ENCODE measurements at regions not wholly inside any gene's neighbourhood (a gene's known extent, or its start where the extent isn't known, plus 50 kb on each side); places are given as distances from the start of the nearest gene placed in this dataset.

- H3K4me1 ChIP-seq (ENCODE audit: control insufficient read depth, insufficient read depth, low read length, poor library complexity, severe bottlenecking), result peaks cover 17% of the 10 kb centered on the region
Measured at GRCh38 chr17:6243186-6243585, 173.0 kb downstream of the WSCD1 start.

DNA sequence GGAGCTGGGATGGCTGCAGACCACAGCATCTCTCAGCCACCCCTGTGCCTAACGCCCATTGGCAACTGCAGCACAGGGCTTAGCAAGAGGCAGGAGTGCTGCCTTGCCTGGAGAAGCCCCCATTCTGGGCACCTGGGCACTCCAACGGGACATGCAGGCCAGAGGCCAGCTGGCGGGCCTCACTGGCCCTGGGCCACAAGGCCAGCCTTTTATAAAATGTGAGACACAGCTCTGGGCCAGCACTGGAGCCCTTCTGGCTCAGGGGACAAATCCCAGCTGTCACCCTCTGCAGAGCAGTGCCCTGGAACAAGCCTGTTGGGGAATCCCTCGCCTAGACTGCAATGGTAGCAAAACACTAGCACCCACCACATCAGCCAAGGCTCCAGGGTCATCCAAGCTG, 171.8 kb downstream of the WSCD1 start:
- no peak overlapping the region for H3K4me3 ChIP-seq (ENCODE audit: extremely low read depth, insufficient read depth, low read length, poor library complexity, severe bottlenecking)
- no peak overlapping the region for H3K27ac ChIP-seq (ENCODE audit: low read depth, low read length, severe bottlenecking)
- peaks cover 17% of the 10 kb centered on the region for H3K4me1 ChIP-seq (ENCODE audit: control insufficient read depth, insufficient read depth, low read length, poor library complexity, severe bottlenecking)
- no peaks in the 10 kb centered on the region for H3K9me3 ChIP-seq (ENCODE audit: control insufficient read depth, low read length)
- no peaks in the 10 kb centered on the region for H3K36me3 ChIP-seq (ENCODE audit: control insufficient read depth, insufficient read depth, low read length)
- WGBS, 2 experiments (ENCODE audit: insufficient coverage in 2 of 2), result 74 to 87% methylated on average over 3 of the region's 4 CpGs

More at GRCh38 chr17:6243186-6243585, 173.0 kb downstream of the WSCD1 start:
- H3K27ac ChIP-seq (ENCODE audit: low read depth, low read length, severe bottlenecking), result no peak overlapping the region
- no peak overlapping the region for H3K4me3 ChIP-seq (ENCODE audit: extremely low read depth, insufficient read depth, low read length, poor library complexity, severe bottlenecking)
- no peaks in the 10 kb centered on the region for H3K9me3 ChIP-seq (ENCODE audit: control insufficient read depth, low read length)
- no peaks in the 10 kb centered on the region for H3K36me3 ChIP-seq (ENCODE audit: control insufficient read depth, insufficient read depth, low read length)

GRCh38 chr17:6241381-6241780, 171.2 kb downstream of the WSCD1 start:
- Histone ChIP-seq H3K9me3 (ENCODE audit: control insufficient read depth, low read length) (no peaks in the 10 kb centered on the region), H3K4me1 (ENCODE audit: control insufficient read depth, insufficient read depth, low read length, poor library complexity, severe bottlenecking) (peaks cover 17% of the 10 kb centered on the region), H3K27ac (ENCODE audit: low read depth, low read length, severe bottlenecking) (no peak overlapping the region), H3K36me3 (ENCODE audit: control insufficient read depth, insufficient read depth, low read length) (no peaks in the 10 kb centered on the region), H3K4me3 (ENCODE audit: extremely low read depth, insufficient read depth, low read length, poor library complexity, severe bottlenecking) (no peak overlapping the region)
- WGBS, 2 experiments (ENCODE audit: insufficient coverage in 2 of 2), result 68 to 87% methylated on average over 3 to 4 of the region's 6 CpGs

DNA sequence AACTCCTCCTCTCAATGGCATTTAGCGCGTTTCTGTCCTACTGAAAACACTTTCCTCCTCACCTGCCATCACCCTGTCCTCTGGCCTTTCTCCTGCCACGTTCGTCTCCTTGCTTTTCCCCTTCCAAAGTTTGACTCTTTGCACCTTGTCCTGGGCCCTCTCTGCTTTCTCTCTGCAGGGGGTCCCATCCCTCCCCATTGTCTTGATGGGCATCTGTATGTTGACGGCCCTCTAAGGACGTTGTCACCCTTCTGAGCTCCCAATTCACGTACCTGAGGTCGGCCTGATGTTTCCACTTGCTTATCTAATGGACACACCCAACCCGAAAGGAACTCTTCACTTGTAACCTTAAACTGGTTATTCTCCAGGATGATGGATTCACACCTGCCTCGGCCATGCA, 170.4 kb downstream of the WSCD1 start:
- Histone ChIP-seq H3K36me3 (ENCODE audit: control insufficient read depth, insufficient read depth, low read length) (no peaks in the 10 kb centered on the region), H3K4me1 (ENCODE audit: control insufficient read depth, insufficient read depth, low read length, poor library complexity, severe bottlenecking) (peaks cover 17% of the 10 kb centered on the region), H3K4me3 (ENCODE audit: extremely low read depth, insufficient read depth, low read length, poor library complexity, severe bottlenecking) (no peak overlapping the region), H3K9me3 (ENCODE audit: control insufficient read depth, low read length) (no peaks in the 10 kb centered on the region), H3K27ac (ENCODE audit: low read depth, low read length, severe bottlenecking) (no peak overlapping the region)
- 89 to 91% methylated on average over 10 of the region's 10 CpGs for WGBS, 2 experiments (ENCODE audit: insufficient coverage in 2 of 2)

GRCh38 chr17:6240001-6240400, 169.8 kb downstream of the WSCD1 start:
- 87 to 93% methylated on average over 3 of the region's 3 CpGs for WGBS, 2 experiments (ENCODE audit: insufficient coverage in 2 of 2)
- Histone ChIP-seq H3K4me1 (ENCODE audit: control insufficient read depth, insufficient read depth, low read length, poor library complexity, severe bottlenecking) (peaks cover 17% of the 10 kb centered on the region), H3K27ac (ENCODE audit: low read depth, low read length, severe bottlenecking) (no peak overlapping the region), H3K4me3 (ENCODE audit: extremely low read depth, insufficient read depth, low read length, poor library complexity, severe bottlenecking) (no peak overlapping the region), H3K9me3 (ENCODE audit: control insufficient read depth, low read length) (no peaks in the 10 kb centered on the region), H3K36me3 (ENCODE audit: control insufficient read depth, insufficient read depth, low read length) (no peaks in the 10 kb centered on the region)

- H3K9me3 ChIP-seq (ENCODE audit: control insufficient read depth, low read length), result no peaks in the 10 kb centered on the region
- WGBS, 2 experiments (ENCODE audit: insufficient coverage in 2 of 2), result 74 to 86% methylated on average over 4 to 5 of the region's 10 CpGs
- no peak overlapping the region for H3K27ac ChIP-seq (ENCODE audit: low read depth, low read length, severe bottlenecking)
Measured at GRCh38 chr17:6239241-6239798, 169.1 kb downstream of the WSCD1 start.

DNA sequence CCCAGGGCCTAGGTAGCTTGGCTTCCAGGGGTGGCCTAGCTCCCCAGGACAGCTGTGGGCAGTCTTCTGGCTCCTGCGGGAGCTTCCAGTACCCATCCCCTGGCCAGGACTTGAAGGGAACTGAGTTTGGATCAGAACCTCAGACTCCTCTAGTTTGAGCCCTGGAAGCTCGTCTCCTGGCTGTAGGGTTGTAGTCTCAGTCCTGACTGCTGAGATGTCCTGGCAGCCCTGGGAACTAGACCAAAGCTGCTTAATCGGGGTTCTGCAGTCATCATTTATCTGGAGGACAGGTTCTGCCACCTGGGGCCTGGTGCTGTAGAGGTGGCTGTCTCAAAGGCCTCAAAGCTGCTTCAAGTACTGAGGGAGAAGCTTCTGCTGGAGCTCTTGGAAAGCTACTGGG, 163.7 kb downstream of the WSCD1 start:
- whole genome bisulfite sequencing, 2 experiments (ENCODE audit: insufficient coverage in 2 of 2), result 88 to 93% methylated on average over 3 of the region's 3 CpGs
- Histone ChIP-seq H3K4me1 (ENCODE audit: control insufficient read depth, insufficient read depth, low read length, poor library complexity, severe bottlenecking) (no peaks in the 10 kb centered on the region), H3K4me3 (ENCODE audit: extremely low read depth, insufficient read depth, low read length, poor library complexity, severe bottlenecking) (no peak overlapping the region), H3K36me3 (ENCODE audit: control insufficient read depth, insufficient read depth, low read length) (no peaks in the 10 kb centered on the region), H3K9me3 (ENCODE audit: control insufficient read depth, low read length) (no peaks in the 10 kb centered on the region), H3K27ac (ENCODE audit: low read depth, low read length, severe bottlenecking) (no peak overlapping the region)

More at GRCh38 chr17:6239241-6239798, 169.1 kb downstream of the WSCD1 start:
- H3K4me3 ChIP-seq (ENCODE audit: extremely low read depth, insufficient read depth, low read length, poor library complexity, severe bottlenecking), result no peak overlapping the region
- H3K4me1 ChIP-seq (ENCODE audit: control insufficient read depth, insufficient read depth, low read length, poor library complexity, severe bottlenecking), result peaks cover 17% of the 10 kb centered on the region
- H3K36me3 ChIP-seq (ENCODE audit: control insufficient read depth, insufficient read depth, low read length), result no peaks in the 10 kb centered on the region

- no peaks in the 10 kb centered on the region for H3K4me1 ChIP-seq (ENCODE audit: control insufficient read depth, insufficient read depth, low read length, poor library complexity, severe bottlenecking)
- no peaks in the 10 kb centered on the region for H3K36me3 ChIP-seq (ENCODE audit: control insufficient read depth, insufficient read depth, low read length)
- no peak overlapping the region for H3K27ac ChIP-seq (ENCODE audit: low read depth, low read length, severe bottlenecking)
- no peaks in the 10 kb centered on the region for H3K9me3 ChIP-seq (ENCODE audit: control insufficient read depth, low read length)
- no peak overlapping the region for H3K4me3 ChIP-seq (ENCODE audit: extremely low read depth, insufficient read depth, low read length, poor library complexity, severe bottlenecking)
- WGBS, 2 experiments (ENCODE audit: insufficient coverage in 2 of 2), result 78 to 85% methylated on average over 4 of the region's 4 CpGs
Measured at GRCh38 chr17:6233339-6233738, 163.2 kb downstream of the WSCD1 start.

- no peaks in the 10 kb centered on the region for H3K9me3 ChIP-seq (ENCODE audit: control insufficient read depth, low read length)
- 86 to 95% methylated on average over 9 to 11 of the region's 12 CpGs for WGBS, 2 experiments (ENCODE audit: insufficient coverage in 2 of 2)
- H3K27ac ChIP-seq (ENCODE audit: low read depth, low read length, severe bottlenecking), result no peak overlapping the region
- H3K36me3 ChIP-seq (ENCODE audit: control insufficient read depth, insufficient read depth, low read length), result no peaks in the 10 kb centered on the region
- H3K4me1 ChIP-seq (ENCODE audit: control insufficient read depth, insufficient read depth, low read length, poor library complexity, severe bottlenecking), result no peaks in the 10 kb centered on the region
- H3K4me3 ChIP-seq (ENCODE audit: extremely low read depth, insufficient read depth, low read length, poor library complexity, severe bottlenecking), result no peak overlapping the region
Measured at GRCh38 chr17:6232732-6233101, 162.5 kb downstream of the WSCD1 start.

DNA sequence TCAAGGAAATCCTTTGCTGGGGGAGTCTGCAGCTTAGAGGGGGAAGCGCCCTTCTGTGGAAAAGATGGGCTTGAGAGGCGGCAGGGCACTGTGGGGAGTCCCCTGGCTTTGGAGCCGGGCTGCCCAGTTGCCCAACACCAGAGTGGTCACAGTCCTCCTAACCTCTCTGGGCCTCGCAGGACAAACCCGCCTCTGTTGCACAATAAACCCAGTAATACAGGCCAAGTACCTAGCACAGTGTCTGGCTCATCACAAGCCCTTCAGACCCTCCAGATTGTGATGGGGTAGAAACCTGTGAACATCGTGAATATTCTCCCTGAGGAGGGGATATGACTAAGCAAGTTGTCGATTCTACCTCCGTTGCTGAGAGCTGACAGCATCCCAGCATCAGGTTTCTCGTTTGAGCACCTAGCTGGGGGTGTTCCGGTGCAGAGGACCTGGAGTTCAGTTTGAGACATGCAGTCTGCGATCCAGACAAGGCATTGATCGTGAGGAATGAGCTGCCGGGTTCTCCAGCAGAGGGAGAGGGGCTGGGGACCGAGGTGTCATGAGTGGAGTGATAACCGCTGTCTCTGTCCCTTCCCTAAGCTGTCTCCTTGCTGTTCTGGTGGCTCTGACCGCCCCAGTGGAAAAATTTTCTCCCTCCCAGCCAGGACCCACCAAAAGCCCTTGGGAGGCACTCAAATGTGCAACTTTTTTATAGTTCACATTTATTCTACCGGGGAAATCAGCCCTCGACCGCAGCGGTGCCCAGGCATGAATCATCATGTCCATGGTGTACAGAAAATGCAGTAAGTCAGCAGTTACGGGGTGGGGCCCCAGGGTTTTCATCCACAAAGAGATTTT, 161.9 kb downstream of the WSCD1 start:
- 77 to 79% methylated on average over 14 to 18 of the region's 21 CpGs for WGBS, 2 experiments (ENCODE audit: insufficient coverage in 2 of 2)
- no peaks in the 10 kb centered on the region for H3K36me3 ChIP-seq (ENCODE audit: control insufficient read depth, insufficient read depth, low read length)
- no peaks in the 10 kb centered on the region for H3K9me3 ChIP-seq (ENCODE audit: control insufficient read depth, low read length)
- no peak overlapping the region for H3K4me3 ChIP-seq (ENCODE audit: extremely low read depth, insufficient read depth, low read length, poor library complexity, severe bottlenecking)
- no peak overlapping the region for H3K27ac ChIP-seq (ENCODE audit: low read depth, low read length, severe bottlenecking)
- H3K4me1 ChIP-seq (ENCODE audit: control insufficient read depth, insufficient read depth, low read length, poor library complexity, severe bottlenecking), result no peaks in the 10 kb centered on the region

- Histone ChIP-seq H3K9me3 (ENCODE audit: control insufficient read depth, low read length) (no peaks in the 10 kb centered on the region), H3K4me3 (ENCODE audit: extremely low read depth, insufficient read depth, low read length, poor library complexity, severe bottlenecking) (no peak overlapping the region), H3K36me3 (ENCODE audit: control insufficient read depth, insufficient read depth, low read length) (no peaks in the 10 kb centered on the region), H3K27ac (ENCODE audit: low read depth, low read length, severe bottlenecking) (no peak overlapping the region), H3K4me1 (ENCODE audit: control insufficient read depth, insufficient read depth, low read length, poor library complexity, severe bottlenecking) (no peaks in the 10 kb centered on the region)
- WGBS, 2 experiments (ENCODE audit: insufficient coverage in 2 of 2), result 96 to 100% methylated on average over 3 to 4 of the region's 8 CpGs
Measured at GRCh38 chr17:6231465-6231864, 161.3 kb downstream of the WSCD1 start.

Measured in mesodermal cell (in vitro differentiated cells).